ENCODE measurements at regions not wholly inside any gene's neighbourhood (a gene's known extent, or its start where the extent isn't known, plus 50 kb on each side); places are given as distances from the start of the nearest gene placed in this dataset.

DNA sequence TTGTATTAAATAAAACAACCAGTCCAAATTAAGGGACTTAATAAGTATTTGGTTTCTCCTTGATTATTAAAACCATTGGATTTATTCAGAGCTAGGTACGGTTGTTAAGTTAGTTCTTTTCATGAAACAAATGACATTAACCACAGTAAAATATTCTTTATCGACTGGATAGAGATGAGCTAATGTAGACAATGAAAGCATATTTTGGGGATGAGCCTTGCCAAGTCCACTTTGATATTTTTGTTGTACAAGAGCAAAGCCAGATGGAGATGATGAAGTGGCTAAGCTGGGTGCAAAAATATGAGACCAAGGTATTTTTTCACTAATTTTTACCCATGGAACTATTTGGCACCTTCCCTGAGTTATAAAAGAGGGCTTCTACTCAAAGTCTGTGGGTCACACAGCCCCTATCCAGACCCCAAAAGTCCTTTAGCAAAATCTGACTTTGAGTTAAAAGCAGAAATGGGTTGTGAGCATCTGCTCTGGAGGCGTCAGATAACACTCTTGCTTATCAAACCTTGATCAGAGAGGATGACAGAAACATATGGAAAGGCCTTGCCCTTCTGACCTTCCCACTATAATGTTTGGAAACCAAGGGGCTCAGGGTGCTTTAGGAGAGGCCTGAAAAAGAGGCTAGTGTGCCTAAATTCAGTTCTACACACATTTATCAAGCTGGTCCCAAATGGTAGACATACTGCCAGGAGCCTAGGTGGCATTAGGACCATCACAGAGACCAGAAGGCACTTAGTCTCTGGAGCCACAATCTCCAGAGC lies 456.8 kb downstream of the MTX2 start:
- Histone ChIP-seq H2AFZ (ENCODE audit: low read length) (no peak overlapping the region), H3K36me3 (replicated peaks in 1 of 2; ENCODE audit: control insufficient read depth in 1 of 2, insufficient read depth in 2 of 2, low read length in 2 of 2) (no peaks in the 10 kb centered on the region), H3K4me1 (ENCODE audit: insufficient read depth, low read length) (no peaks in the 10 kb centered on the region), H3K9ac (ENCODE audit: insufficient read depth, low read depth, low read length) (no peak overlapping the region), H3K9me3 (ENCODE audit: low read length) (no peaks in the 10 kb centered on the region), H3K27ac (ENCODE audit: extremely low read length, insufficient read depth, low read length) (no peak overlapping the region), H3K79me2 (ENCODE audit: insufficient read depth, low read length) (no peaks in the 10 kb centered on the region), H3K4me2 (ENCODE audit: low read depth, low read length) (no peak overlapping the region), H4K20me1 (ENCODE audit: insufficient read depth, low read length) (no peaks in the 10 kb centered on the region), H3K4me3 (replicated peaks in 1 of 3; ENCODE audit: insufficient read depth in 1 of 3, low read depth in 2 of 3, low read length in 3 of 3) (no peak overlapping the region), H3K27me3 (ENCODE audit: control insufficient read depth in 1 of 2, insufficient read depth in 2 of 2, low read length in 2 of 2) (peaks cover 0 to 20% of the 10 kb centered on the region in 2 experiments; a peak in 3 of 5 replicates)
- POLR2A ChIA-PET, result no interaction called here
- CTCF ChIA-PET (ENCODE audit: low intra/inter-chr PET ratio, low total read pairs), result no interaction called here
- no TSS peak for BruUV-seq (replicated peaks)
- ATAC-seq (no peak), FAIRE-seq (no peak), DNase-seq (ENCODE audit: low spot score) (no peak)
- WGBS (ENCODE audit: low lambda C conversion rate), result under 1% methylated on average over 3 of the region's 3 CpGs
- in situ Hi-C loops (cut with HindIII; ENCODE audit: extremely low pct_ligation_motif_present, low pct_unique_long_range_greater_than_20kb) (no loop called here), intact Hi-C loops (cut with micrococcal nuclease; ENCODE audit: unreplicated experiment) (no loop called here)
- TF ChIP-seq ETV5 (CRISPR knock-in tag; IDR thresholded peaks at IDR 0.05; ENCODE audit: borderline replicate concordance) (no peak), MAF1 (CRISPR knock-in tag; IDR thresholded peaks at IDR 0.05; ENCODE audit: borderline replicate concordance) (no peak)
- TF ChIP-seq, protein P1, sequence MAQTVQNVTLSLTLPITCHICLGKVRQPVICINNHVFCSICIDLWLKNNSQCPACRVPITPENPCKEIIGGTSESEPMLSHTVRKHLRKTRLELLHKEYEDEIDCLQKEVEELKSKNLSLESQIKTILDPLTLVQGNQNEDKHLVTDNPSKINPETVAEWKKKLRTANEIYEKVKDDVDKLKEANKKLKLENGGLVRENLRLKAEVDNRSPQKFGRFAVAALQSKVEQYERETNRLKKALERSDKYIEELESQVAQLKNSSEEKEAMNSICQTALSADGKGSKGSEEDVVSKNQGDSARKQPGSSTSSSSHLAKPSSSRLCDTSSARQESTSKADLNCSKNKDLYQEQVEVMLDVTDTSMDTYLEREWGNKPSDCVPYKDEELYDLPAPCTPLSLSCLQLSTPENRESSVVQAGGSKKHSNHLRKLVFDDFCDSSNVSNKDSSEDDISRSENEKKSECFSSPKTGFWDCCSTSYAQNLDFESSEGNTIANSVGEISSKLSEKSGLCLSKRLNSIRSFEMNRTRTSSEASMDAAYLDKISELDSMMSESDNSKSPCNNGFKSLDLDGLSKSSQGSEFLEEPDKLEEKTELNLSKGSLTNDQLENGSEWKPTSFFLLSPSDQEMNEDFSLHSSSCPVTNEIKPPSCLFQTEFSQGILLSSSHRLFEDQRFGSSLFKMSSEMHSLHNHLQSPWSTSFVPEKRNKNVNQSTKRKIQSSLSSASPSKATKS (CRISPR knock-in tag; IDR thresholded peaks at IDR 0.05), result no peak
- TF ChIP-seq, protein P2, sequence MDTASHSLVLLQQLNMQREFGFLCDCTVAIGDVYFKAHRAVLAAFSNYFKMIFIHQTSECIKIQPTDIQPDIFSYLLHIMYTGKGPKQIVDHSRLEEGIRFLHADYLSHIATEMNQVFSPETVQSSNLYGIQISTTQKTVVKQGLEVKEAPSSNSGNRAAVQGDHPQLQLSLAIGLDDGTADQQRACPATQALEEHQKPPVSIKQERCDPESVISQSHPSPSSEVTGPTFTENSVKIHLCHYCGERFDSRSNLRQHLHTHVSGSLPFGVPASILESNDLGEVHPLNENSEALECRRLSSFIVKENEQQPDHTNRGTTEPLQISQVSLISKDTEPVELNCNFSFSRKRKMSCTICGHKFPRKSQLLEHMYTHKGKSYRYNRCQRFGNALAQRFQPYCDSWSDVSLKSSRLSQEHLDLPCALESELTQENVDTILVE (CRISPR knock-in tag; IDR thresholded peaks at IDR 0.05), result no peak
- TF ChIP-seq, protein P3, sequence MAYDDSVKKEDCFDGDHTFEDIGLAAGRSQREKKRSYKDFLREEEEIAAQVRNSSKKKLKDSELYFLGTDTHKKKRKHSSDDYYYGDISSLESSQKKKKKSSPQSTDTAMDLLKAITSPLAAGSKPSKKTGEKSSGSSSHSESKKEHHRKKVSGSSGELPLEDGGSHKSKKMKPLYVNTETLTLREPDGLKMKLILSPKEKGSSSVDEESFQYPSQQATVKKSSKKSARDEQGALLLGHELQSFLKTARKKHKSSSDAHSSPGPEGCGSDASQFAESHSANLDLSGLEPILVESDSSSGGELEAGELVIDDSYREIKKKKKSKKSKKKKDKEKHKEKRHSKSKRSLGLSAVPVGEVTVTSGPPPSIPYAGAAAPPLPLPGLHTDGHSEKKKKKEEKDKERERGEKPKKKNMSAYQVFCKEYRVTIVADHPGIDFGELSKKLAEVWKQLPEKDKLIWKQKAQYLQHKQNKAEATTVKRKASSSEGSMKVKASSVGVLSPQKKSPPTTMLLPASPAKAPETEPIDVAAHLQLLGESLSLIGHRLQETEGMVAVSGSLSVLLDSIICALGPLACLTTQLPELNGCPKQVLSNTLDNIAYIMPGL (CRISPR knock-in tag; IDR thresholded peaks at IDR 0.05; ENCODE audit: borderline replicate concordance in 1 of 2, low read depth in 1 of 2), result no peak
- TF ChIP-seq, protein P4, sequence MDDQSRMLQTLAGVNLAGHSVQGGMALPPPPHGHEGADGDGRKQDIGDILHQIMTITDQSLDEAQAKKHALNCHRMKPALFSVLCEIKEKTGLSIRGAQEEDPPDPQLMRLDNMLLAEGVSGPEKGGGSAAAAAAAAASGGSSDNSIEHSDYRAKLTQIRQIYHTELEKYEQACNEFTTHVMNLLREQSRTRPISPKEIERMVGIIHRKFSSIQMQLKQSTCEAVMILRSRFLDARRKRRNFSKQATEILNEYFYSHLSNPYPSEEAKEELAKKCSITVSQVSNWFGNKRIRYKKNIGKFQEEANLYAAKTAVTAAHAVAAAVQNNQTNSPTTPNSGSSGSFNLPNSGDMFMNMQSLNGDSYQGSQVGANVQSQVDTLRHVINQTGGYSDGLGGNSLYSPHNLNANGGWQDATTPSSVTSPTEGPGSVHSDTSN (CRISPR knock-in tag; IDR thresholded peaks at IDR 0.05; ENCODE audit: borderline replicate concordance), result no peak

Measured in HepG2 (cell line).